Mesodermal cell (in vitro differentiated cells): ENCODE measurements at regions not wholly inside any gene's neighbourhood (a gene's known extent, or its start where the extent isn't known, plus 50 kb on each side); places are given as distances from the start of the nearest gene placed in this dataset.
A peak's percentile ranks its signal among the peaks of the same experiment; 100 is the strongest.

Source experiments
- H3K27ac ChIP-seq: 2 replicates; pipeline ENCODE4 v1.7.0; 2013; ENCODE audit warnings: mild to moderate bottlenecking, low read depth, low read length, moderate library complexity; ENCODE audit not compliant: severe bottlenecking
- H3K36me3 ChIP-seq: 2 replicates; pipeline ENCODE4 v1.7.1; 2013; ENCODE audit warnings: mild to moderate bottlenecking, low read length, moderate library complexity; ENCODE audit not compliant: control insufficient read depth, insufficient read depth
- H3K4me1 ChIP-seq: one replicate; pipeline ENCODE4 v1.7.1; 2013; ENCODE audit warnings: mild to moderate bottlenecking, low read length; ENCODE audit not compliant: insufficient read depth, control insufficient read depth, poor library complexity, severe bottlenecking
- H3K4me3 ChIP-seq: 2 replicates; pipeline ENCODE4 v1.7.0; 2013; ENCODE audit warnings: low read length, control low read depth, mild to moderate bottlenecking; ENCODE audit not compliant: insufficient read depth, poor library complexity, severe bottlenecking; ENCODE audit errors: extremely low read depth
- H3K9me3 ChIP-seq: 2 replicates; pipeline ENCODE4 v1.7.1; 2013; ENCODE audit warnings: mild to moderate bottlenecking, low read length, moderate library complexity; ENCODE audit not compliant: control insufficient read depth
- WGBS, 2 experiments: methylation state at CpG; one replicate each; pipeline ENCODE4 v1.1.5; 2013; ENCODE audit warnings: missing lambda C conversion rate in 2 of 2; ENCODE audit not compliant: insufficient coverage in 2 of 2; 5-methylcytosine and 5-hydroxymethylcytosine counted together

- Histone ChIP-seq H3K4me3 (no peak overlapping the region), H3K4me1 (peaks cover 31% of the 10 kb centered on the region), H3K27ac (peak overlapping the region; percentile 92), H3K36me3 (no peaks in the 10 kb centered on the region), H3K9me3 (no peaks in the 10 kb centered on the region)
- WGBS, 2 experiments = 33 to 73% methylated on average over 5 to 11 of the region's 13 CpGs
Measured at GRCh38 chr5:173764332-173765028, 123.7 kb upstream of the CPEB4 start.

GRCh38 chr5:173765029-173765644 is 123.0 kb upstream of the CPEB4 start:
- WGBS, 2 experiments = 84 to 98% methylated on average over 4 to 5 of the region's 9 CpGs
- H3K4me3 ChIP-seq = no peak overlapping the region
- no peaks in the 10 kb centered on the region for H3K9me3 ChIP-seq
- no peaks in the 10 kb centered on the region for H3K36me3 ChIP-seq
- H3K4me1 ChIP-seq = peaks cover 31% of the 10 kb centered on the region
- H3K27ac ChIP-seq = peak overlapping the region; percentile 92

GRCh38 chr5:173765661-173766060 is 122.5 kb upstream of the CPEB4 start:
- Histone ChIP-seq H3K36me3 (no peaks in the 10 kb centered on the region), H3K27ac (no peak overlapping the region), H3K4me1 (peaks cover 31% of the 10 kb centered on the region), H3K4me3 (no peak overlapping the region), H3K9me3 (no peaks in the 10 kb centered on the region)
- WGBS, 2 experiments = 90 to 95% methylated on average over 5 of the region's 6 CpGs

- Histone ChIP-seq H3K36me3 (no peaks in the 10 kb centered on the region), H3K4me3 (no peak overlapping the region), H3K9me3 (no peaks in the 10 kb centered on the region), H3K4me1 (peaks cover 38% of the 10 kb centered on the region), H3K27ac (no peak overlapping the region)
- 95 to 98% methylated on average over 9 to 10 of the region's 12 CpGs for WGBS, 2 experiments
Measured at GRCh38 chr5:173767574-173768266, 120.4 kb upstream of the CPEB4 start.

GRCh38 chr5:173768267-173768806 is 119.8 kb upstream of the CPEB4 start:
- Histone ChIP-seq H3K4me1 (peaks cover 33% of the 10 kb centered on the region), H3K36me3 (no peaks in the 10 kb centered on the region), H3K9me3 (no peaks in the 10 kb centered on the region), H3K4me3 (no peak overlapping the region), H3K27ac (no peak overlapping the region)
- 93 to 95% methylated on average over 5 of the region's 5 CpGs for WGBS, 2 experiments

GRCh38 chr5:173768891-173769290 is 119.3 kb upstream of the CPEB4 start:
- H3K4me1 ChIP-seq = peaks cover 28% of the 10 kb centered on the region
- H3K27ac ChIP-seq = no peak overlapping the region
- H3K9me3 ChIP-seq = no peaks in the 10 kb centered on the region
- WGBS, 2 experiments = 100% methylated on average over 1 of the region's 1 CpG; no CpG with 5 or more reads in 1 of the 2 experiments
- no peaks in the 10 kb centered on the region for H3K36me3 ChIP-seq
- no peak overlapping the region for H3K4me3 ChIP-seq

- Histone ChIP-seq H3K9me3 (no peaks in the 10 kb centered on the region), H3K4me1 (peaks cover 19% of the 10 kb centered on the region), H3K36me3 (no peaks in the 10 kb centered on the region), H3K4me3 (no peak overlapping the region), H3K27ac (no peak overlapping the region)
- WGBS, 2 experiments = no CpG with 5 or more reads among the region's 2 CpGs
Measured at GRCh38 chr5:173770637-173771036, 117.5 kb upstream of the CPEB4 start.

GRCh38 chr5:173771121-173771724 is 116.9 kb upstream of the CPEB4 start:
- no peak overlapping the region for H3K4me3 ChIP-seq
- H3K9me3 ChIP-seq = no peaks in the 10 kb centered on the region
- peaks cover 15% of the 10 kb centered on the region for H3K4me1 ChIP-seq
- peak overlapping the region; percentile 20 for H3K27ac ChIP-seq
- WGBS, 2 experiments = 62 to 63% methylated on average over 17 to 22 of the region's 24 CpGs
- H3K36me3 ChIP-seq = no peaks in the 10 kb centered on the region

- no peaks in the 10 kb centered on the region for H3K9me3 ChIP-seq
- WGBS, 2 experiments = 92 to 98% methylated on average over 6 to 9 of the region's 11 CpGs
- H3K36me3 ChIP-seq = no peaks in the 10 kb centered on the region
- H3K4me1 ChIP-seq = peaks cover 12% of the 10 kb centered on the region
- no peak overlapping the region for H3K27ac ChIP-seq
- H3K4me3 ChIP-seq = no peak overlapping the region
Measured at GRCh38 chr5:173771725-173772383, 116.3 kb upstream of the CPEB4 start.

GRCh38 chr5:173772384-173773059 is 115.6 kb upstream of the CPEB4 start:
- Histone ChIP-seq H3K4me1 (peaks cover 12% of the 10 kb centered on the region), H3K36me3 (no peaks in the 10 kb centered on the region), H3K9me3 (no peaks in the 10 kb centered on the region), H3K4me3 (no peak overlapping the region), H3K27ac (no peak overlapping the region)
- 95 to 96% methylated on average over 8 of the region's 9 CpGs for WGBS, 2 experiments
